Coronary artery (tissue), 2 donors: ENCODE measurements at regions not wholly inside any gene's neighbourhood (a gene's known extent, or its start where the extent isn't known, plus 50 kb on each side); places are given as distances from the start of the nearest gene placed in this dataset.

Experiments
- DNase-seq: peaks from one replicate; pipeline ENCODE4 v3.0.0-alpha.2; 2017; ENCODE audit warnings: low spot score
- H3K27ac ChIP-seq, 2 donors: fragments of 200-600 bp; sonication (generic); one replicate each; pipeline ENCODE4 v1.5.1; 2016 to 2019
- H3K4me3 ChIP-seq: fragments of 200-600 bp; sonication (generic); 2 replicates; pipeline ENCODE4 v1.5.1; 2016; ENCODE audit warnings: mild to moderate bottlenecking, moderate library complexity
- CTCF ChIP-seq: fragments of 200-600 bp; sonication (generic); IDR thresholded peaks from one replicate; pipeline ENCODE4 v1.5.1; 2019; ENCODE audit warnings: antibody characterized with exemption

GRCh38 chrX:7414753-7415152 is 266.8 kb upstream of the PUDP start:
- Histone ChIP-seq H3K27ac (no peak overlapping the region), H3K4me3 (no peak overlapping the region)
- TF ChIP-seq CTCF, result no peak
- no peak for DNase-seq

- DNase-seq, result no peak
- H3K27ac ChIP-seq, result no peak overlapping the region
- H3K4me3 ChIP-seq, result no peak overlapping the region
- TF ChIP-seq CTCF, result no peak
Observed at GRCh38 chrX:7412840-7413239, 264.9 kb upstream of the PUDP start.

- DNase-seq, result no peak
- no peak overlapping the region for H3K4me3 ChIP-seq
- TF ChIP-seq CTCF, result no peak
- no peak overlapping the region for H3K27ac ChIP-seq
Observed at GRCh38 chrX:7409866-7410265, 261.9 kb upstream of the PUDP start.

GRCh38 chrX:7399373-7399772 is 251.4 kb upstream of the PUDP start:
- TF ChIP-seq CTCF, result no peak
- DNase-seq, result no peak
- no peak overlapping the region for H3K4me3 ChIP-seq
- H3K27ac ChIP-seq, result no peak overlapping the region

- Histone ChIP-seq H3K4me3 (no peak overlapping the region), H3K27ac (no peak overlapping the region)
- no peak for TF ChIP-seq CTCF
- no peak for DNase-seq
Observed at GRCh38 chrX:7390441-7390840, 242.5 kb upstream of the PUDP start.

- TF ChIP-seq CTCF, result no peak
Observed at GRCh38 chrX:7389576-7389975, 241.6 kb upstream of the PUDP start.

GRCh38 chrX:7385131-7385530 is 237.2 kb upstream of the PUDP start:
- DNase-seq, result no peak
- Histone ChIP-seq H3K4me3 (no peak overlapping the region), H3K27ac (no peak overlapping the region)
- TF ChIP-seq CTCF, result no peak

More at GRCh38 chrX:7389576-7389975, 241.6 kb upstream of the PUDP start:
- DNase-seq, result no peak
- H3K27ac ChIP-seq, result no peak overlapping the region
- H3K4me3 ChIP-seq, result no peak overlapping the region
